Liver (tissue), 8 donors: ENCODE measurements at regions not wholly inside any gene's neighbourhood (a gene's known extent, or its start where the extent isn't known, plus 50 kb on each side); places are given as distances from the start of the nearest gene placed in this dataset.

Experiments
- DNase-seq: peaks from one replicate; pipeline ENCODE4 v3.0.0-alpha.2; 2017; ENCODE audit warnings: low spot score
- H3K27ac ChIP-seq, 2 donors: one replicate each; pipeline ENCODE4 v1.7.0; 2013; ENCODE audit warnings: inconsistent platforms in 2 of 2, low read length in 2 of 2, control low read depth in 1 of 2, low read depth in 1 of 2, mild to moderate bottlenecking in 1 of 2
- H3K27me3 ChIP-seq, 4 donors: one replicate each; pipeline versions ENCODE4 v1.6.1 to v1.7.0; 2013; ENCODE audit warnings: low read length in 3 of 4, inconsistent platforms in 1 of 4, mild to moderate bottlenecking in 1 of 4, moderate library complexity in 1 of 4; ENCODE audit not compliant: control insufficient read depth in 4 of 4, insufficient read depth in 4 of 4
- H3K36me3 ChIP-seq, 4 donors: one replicate each; pipeline versions ENCODE4 v1.6.1 to v1.7.0; 2013; ENCODE audit warnings: low read length in 3 of 4, mild to moderate bottlenecking in 3 of 4, low read depth in 1 of 4, moderate library complexity in 1 of 4; ENCODE audit not compliant: control insufficient read depth in 4 of 4, insufficient read depth in 3 of 4
- H3K4me1 ChIP-seq, 4 donors: one replicate each; pipeline versions ENCODE4 v1.6.1 to v1.7.0; 2013; ENCODE audit warnings: low read length in 3 of 4, mild to moderate bottlenecking in 3 of 4, moderate library complexity in 1 of 4; ENCODE audit not compliant: control insufficient read depth in 4 of 4, insufficient read depth in 4 of 4
- H3K4me3 ChIP-seq, 3 donors: one replicate each; pipeline versions ENCODE4 v1.6.1 to v1.7.0; 2013; ENCODE audit warnings: low read length in 3 of 3, control low read depth in 1 of 3, low read depth in 1 of 3, mild to moderate bottlenecking in 1 of 3
- H3K9ac ChIP-seq, 2 donors: one replicate each; pipeline ENCODE4 v1.7.0; 2013; ENCODE audit warnings: low read length in 2 of 2, mild to moderate bottlenecking in 2 of 2, moderate library complexity in 2 of 2, control low read depth in 1 of 2, low read depth in 1 of 2
- H3K9me3 ChIP-seq, 4 donors: one replicate each; pipeline versions ENCODE4 v1.6.1 to v1.7.0; 2013; ENCODE audit warnings: low read length in 3 of 4; ENCODE audit not compliant: control insufficient read depth in 4 of 4
- EGR1 ChIP-seq, 2 donors: IDR thresholded peaks; 2 replicates each; pipeline ENCODE4 v1.6.1; 2016 to 2018; ENCODE audit warnings: antibody characterized with exemption in 2 of 2, low read depth in 2 of 2
- FOXA1 ChIP-seq: IDR thresholded peaks from 2 replicates; pipeline ENCODE4 v1.6.1; 2016; ENCODE audit warnings: antibody characterized with exemption
- FOXA2 ChIP-seq: IDR thresholded peaks from 2 replicates; pipeline ENCODE4 v1.6.1; 2016; ENCODE audit warnings: antibody characterized with exemption
- GABPA ChIP-seq, 2 donors: IDR thresholded peaks in 1 of 2; conservative IDR thresholded peaks in 1 of 2; 2 replicates each; pipeline ENCODE4 v1.6.1; 2016; ENCODE audit warnings: antibody characterized with exemption in 2 of 2, mild to moderate bottlenecking in 1 of 2, moderate library complexity in 1 of 2
- HNF4A ChIP-seq, 2 donors: conservative IDR thresholded peaks; 2 replicates each; pipeline ENCODE4 v1.6.1; 2016; ENCODE audit warnings: antibody characterized with exemption in 2 of 2, mild to moderate bottlenecking in 2 of 2
- HNF4G ChIP-seq: IDR thresholded peaks from 2 replicates; pipeline ENCODE4 v1.6.1; 2016; ENCODE audit warnings: antibody characterized with exemption
- NR2F2 ChIP-seq: IDR thresholded peaks from 2 replicates; pipeline ENCODE4 v1.6.1; 2016; ENCODE audit warnings: antibody characterized with exemption
- RAD21 ChIP-seq, 2 donors: IDR thresholded peaks; 2 replicates each; pipeline ENCODE4 v1.6.1; 2016; ENCODE audit warnings: antibody characterized with exemption in 2 of 2, mild to moderate bottlenecking in 2 of 2
- SP1 ChIP-seq: IDR thresholded peaks from 2 replicates; pipeline ENCODE4 v1.6.1; 2018; ENCODE audit warnings: antibody characterized with exemption, mild to moderate bottlenecking
- TAF1 ChIP-seq: conservative IDR thresholded peaks from 2 replicates; pipeline ENCODE4 v1.6.1; 2016; ENCODE audit warnings: antibody characterized with exemption, mild to moderate bottlenecking
- WGBS: extraction: QIAGEN DNeasy Blood & Tissue Kit; methylation state at CpG from one replicate; pipeline ENCODE4 v1.1.7; 2013; 5-methylcytosine and 5-hydroxymethylcytosine counted together
- TF ChIP-seq, protein P1 (sequence below): IDR thresholded peaks from 2 replicates; pipeline ENCODE4 v1.6.1; 2016; ENCODE audit warnings: antibody characterized with exemption, mild to moderate bottlenecking
- TF ChIP-seq, protein P2 (sequence below): IDR thresholded peaks from 2 replicates; pipeline ENCODE4 v1.6.1; 2016; ENCODE audit warnings: antibody characterized with exemption
- TF ChIP-seq, protein P3 (sequence below): fragments of 150-350 bp; IDR thresholded peaks from 2 replicates; pipeline ENCODE4 v1.5.1; 2017; ENCODE audit warnings: improper control_type of control experiment, low read depth, low read length; ENCODE audit not compliant: missing input control
- donor health status: healthy.
- donor health status: healthy.
- donor health status: healthy.
- donor health status: healthy.
- donor health status: healthy.

DNA sequence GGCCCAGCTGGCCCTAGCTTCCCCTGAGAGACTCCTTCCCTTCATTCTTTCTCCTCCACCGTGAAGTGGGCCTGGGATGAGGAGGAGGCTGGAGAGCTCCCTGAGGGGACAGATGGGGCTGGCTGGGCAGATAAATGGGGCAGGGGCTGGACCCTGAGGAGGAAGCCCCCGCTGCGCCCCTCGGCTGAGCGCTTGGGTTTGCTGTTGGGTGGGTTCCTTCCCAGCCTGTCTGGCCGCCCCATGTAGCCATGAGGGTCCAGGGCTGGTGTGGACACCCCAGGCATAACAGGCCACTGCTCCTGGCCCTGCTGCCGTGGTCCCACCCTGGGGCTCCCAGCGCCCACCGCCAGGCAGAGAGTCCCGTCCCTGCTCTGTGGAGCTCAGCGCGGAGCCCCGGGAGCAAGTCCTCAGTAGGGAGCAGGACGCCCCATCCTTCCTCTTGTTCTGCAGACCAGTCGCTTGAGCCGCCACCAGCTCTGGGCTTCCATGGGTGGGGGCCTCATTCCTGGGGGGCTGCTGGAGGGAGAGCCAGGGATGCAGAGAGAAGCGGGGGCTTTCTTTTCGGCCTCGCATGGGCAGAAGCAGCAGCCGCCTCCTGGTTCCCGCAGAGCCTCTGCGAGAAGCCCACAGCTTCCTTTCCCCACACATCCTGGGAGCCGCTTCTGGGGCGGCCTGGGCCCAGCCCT is 266.4 kb upstream of the TCERG1L start:
- H3K9ac ChIP-seq = no peak overlapping the region
- H3K4me1 ChIP-seq = no peaks in the 10 kb centered on the region
- no peak for TF ChIP-seq EGR1 (IDR thresholded peaks at IDR 0.05; ENCODE audit: low read depth in 2 of 2)
- no peaks in the 10 kb centered on the region for H3K36me3 ChIP-seq
- DNase-seq = peak; percentile 23
- H3K27me3 ChIP-seq = peaks cover 0 to 2% (median 0%) of the 10 kb centered on the region in 4 donors
- H3K27ac ChIP-seq = no peak overlapping the region
- no peak overlapping the region for H3K4me3 ChIP-seq
- no peaks in the 10 kb centered on the region for H3K9me3 ChIP-seq
- WGBS = 92% methylated on average over 24 of the region's 24 CpGs

DNA sequence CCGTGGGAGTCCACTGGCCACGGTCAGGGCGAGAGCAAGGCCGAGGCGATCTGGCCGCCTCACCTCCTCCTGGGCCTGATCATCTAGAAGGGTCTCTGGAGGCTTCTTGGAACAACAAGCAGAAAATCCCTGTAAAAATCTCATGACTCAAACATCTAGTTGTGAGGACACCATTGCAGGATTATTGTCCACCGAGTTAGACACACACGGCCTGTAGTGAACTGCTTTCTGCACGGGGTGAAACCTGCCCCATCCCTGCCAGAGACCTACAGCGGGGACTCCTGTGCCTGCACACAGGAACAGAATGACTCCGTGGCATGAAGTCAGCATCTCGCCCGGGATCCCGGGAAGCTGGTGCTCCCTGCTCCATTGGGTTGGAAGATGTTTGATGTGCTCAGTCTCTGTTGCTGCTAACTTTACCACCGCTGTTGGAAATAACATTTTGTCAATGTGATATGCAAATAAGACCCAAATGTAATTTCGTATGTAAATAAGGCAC is 267.0 kb upstream of the TCERG1L start:
- WGBS = 80% methylated on average over 16 of the region's 16 CpGs

More for the DNA sequence above, 267.0 kb upstream of the TCERG1L start:
- Histone ChIP-seq H3K27ac (no peak overlapping the region), H3K9me3 (no peaks in the 10 kb centered on the region), H3K4me3 (no peak overlapping the region), H3K36me3 (no peaks in the 10 kb centered on the region), H3K27me3 (peaks cover 0 to 2% (median 0%) of the 10 kb centered on the region in 4 donors), H3K9ac (no peak overlapping the region), H3K4me1 (no peaks in the 10 kb centered on the region)
- DNase-seq = no peak
- TF ChIP-seq RAD21 (IDR thresholded peaks at IDR 0.05) (no peak), SP1 (no peak), GABPA (IDR thresholded peaks at IDR 0.05 in 1 of 2, conservative IDR thresholded peaks at IDR 0.05 in 1 of 2) (no peak), HNF4G (no peak), FOXA1 (no peak), TAF1 (no peak), FOXA2 (no peak), NR2F2 (no peak), HNF4A (conservative IDR thresholded peaks at IDR 0.05) (no peak), EGR1 (IDR thresholded peaks at IDR 0.05; ENCODE audit: low read depth in 2 of 2) (no peak)
- TF ChIP-seq, protein P1, sequence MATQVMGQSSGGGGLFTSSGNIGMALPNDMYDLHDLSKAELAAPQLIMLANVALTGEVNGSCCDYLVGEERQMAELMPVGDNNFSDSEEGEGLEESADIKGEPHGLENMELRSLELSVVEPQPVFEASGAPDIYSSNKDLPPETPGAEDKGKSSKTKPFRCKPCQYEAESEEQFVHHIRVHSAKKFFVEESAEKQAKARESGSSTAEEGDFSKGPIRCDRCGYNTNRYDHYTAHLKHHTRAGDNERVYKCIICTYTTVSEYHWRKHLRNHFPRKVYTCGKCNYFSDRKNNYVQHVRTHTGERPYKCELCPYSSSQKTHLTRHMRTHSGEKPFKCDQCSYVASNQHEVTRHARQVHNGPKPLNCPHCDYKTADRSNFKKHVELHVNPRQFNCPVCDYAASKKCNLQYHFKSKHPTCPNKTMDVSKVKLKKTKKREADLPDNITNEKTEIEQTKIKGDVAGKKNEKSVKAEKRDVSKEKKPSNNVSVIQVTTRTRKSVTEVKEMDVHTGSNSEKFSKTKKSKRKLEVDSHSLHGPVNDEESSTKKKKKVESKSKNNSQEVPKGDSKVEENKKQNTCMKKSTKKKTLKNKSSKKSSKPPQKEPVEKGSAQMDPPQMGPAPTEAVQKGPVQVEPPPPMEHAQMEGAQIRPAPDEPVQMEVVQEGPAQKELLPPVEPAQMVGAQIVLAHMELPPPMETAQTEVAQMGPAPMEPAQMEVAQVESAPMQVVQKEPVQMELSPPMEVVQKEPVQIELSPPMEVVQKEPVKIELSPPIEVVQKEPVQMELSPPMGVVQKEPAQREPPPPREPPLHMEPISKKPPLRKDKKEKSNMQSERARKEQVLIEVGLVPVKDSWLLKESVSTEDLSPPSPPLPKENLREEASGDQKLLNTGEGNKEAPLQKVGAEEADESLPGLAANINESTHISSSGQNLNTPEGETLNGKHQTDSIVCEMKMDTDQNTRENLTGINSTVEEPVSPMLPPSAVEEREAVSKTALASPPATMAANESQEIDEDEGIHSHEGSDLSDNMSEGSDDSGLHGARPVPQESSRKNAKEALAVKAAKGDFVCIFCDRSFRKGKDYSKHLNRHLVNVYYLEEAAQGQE = no peak
- TF ChIP-seq, protein P2, sequence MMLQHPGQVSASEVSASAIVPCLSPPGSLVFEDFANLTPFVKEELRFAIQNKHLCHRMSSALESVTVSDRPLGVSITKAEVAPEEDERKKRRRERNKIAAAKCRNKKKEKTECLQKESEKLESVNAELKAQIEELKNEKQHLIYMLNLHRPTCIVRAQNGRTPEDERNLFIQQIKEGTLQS = no peak
- TF ChIP-seq, protein P3, sequence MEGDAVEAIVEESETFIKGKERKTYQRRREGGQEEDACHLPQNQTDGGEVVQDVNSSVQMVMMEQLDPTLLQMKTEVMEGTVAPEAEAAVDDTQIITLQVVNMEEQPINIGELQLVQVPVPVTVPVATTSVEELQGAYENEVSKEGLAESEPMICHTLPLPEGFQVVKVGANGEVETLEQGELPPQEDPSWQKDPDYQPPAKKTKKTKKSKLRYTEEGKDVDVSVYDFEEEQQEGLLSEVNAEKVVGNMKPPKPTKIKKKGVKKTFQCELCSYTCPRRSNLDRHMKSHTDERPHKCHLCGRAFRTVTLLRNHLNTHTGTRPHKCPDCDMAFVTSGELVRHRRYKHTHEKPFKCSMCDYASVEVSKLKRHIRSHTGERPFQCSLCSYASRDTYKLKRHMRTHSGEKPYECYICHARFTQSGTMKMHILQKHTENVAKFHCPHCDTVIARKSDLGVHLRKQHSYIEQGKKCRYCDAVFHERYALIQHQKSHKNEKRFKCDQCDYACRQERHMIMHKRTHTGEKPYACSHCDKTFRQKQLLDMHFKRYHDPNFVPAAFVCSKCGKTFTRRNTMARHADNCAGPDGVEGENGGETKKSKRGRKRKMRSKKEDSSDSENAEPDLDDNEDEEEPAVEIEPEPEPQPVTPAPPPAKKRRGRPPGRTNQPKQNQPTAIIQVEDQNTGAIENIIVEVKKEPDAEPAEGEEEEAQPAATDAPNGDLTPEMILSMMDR = no peak
